T-cell (primary cell): ENCODE measurements at regions not wholly inside any gene's neighbourhood (a gene's known extent, or its start where the extent isn't known, plus 50 kb on each side); places are given as distances from the start of the nearest gene placed in this dataset.
A peak's percentile ranks its signal among the peaks of the same experiment; 100 is the strongest.
"Not testable (repeated sequence)": the region's sequence is repeated elsewhere in the genome, so short reads cannot be mapped to it uniquely, and the experiment has no call there.

Experiments
- ATAC-seq, 4 experiments: fragments of 200-7000 bp in 3 of 4; fragments of 150-1000 bp in 1 of 4; cut with Tn5 transposase; replicated peaks in 1 of 4; 1 replicate in 3 of 4; 2 replicates in 1 of 4; pipeline ENCODE4 v1.10.0; 2021; ENCODE audit warnings: moderate library complexity in 3 of 4, mild to moderate bottlenecking in 2 of 4, moderate number of reproducible peaks in 1 of 4
- CTCF ChIA-PET, 2 donors: fragments of 300-600 bp; sonication (Branson Sonifier 250); formaldehyde crosslinking; loops; one replicate each; lab custom pipeline; 2022; ENCODE audit warnings: antibody characterized with exemption in 2 of 2; lab: Charles Lee
- POLR2A ChIA-PET, 2 donors: fragments of 300-600 bp; sonication (Branson Sonifier 250); formaldehyde crosslinking; loops; one replicate each; lab custom pipeline; 2022; ENCODE audit warnings: antibody characterized with exemption in 2 of 2; lab: Charles Lee
- DNase-seq, 35 experiments: peaks; one replicate each; pipeline versions ENCODE4 v3.0.0 to v3.0.0-alpha.2; 2013 to 2023
- H3K27ac ChIP-seq: one replicate; pipeline ENCODE4 v1.5.1; 2013; ENCODE audit warnings: low read length
- H3K27me3 ChIP-seq, 2 experiments: replicated peaks in 1 of 2; 1 replicate in 1 of 2; 2 replicates in 1 of 2; pipeline versions ENCODE4 v1.6.1 to v1.7.0; 2013; ENCODE audit warnings: low read length in 1 of 2, mixed read lengths in 1 of 2; ENCODE audit not compliant: control insufficient read depth in 2 of 2, insufficient read depth in 2 of 2; ENCODE audit errors: extremely low read depth in 1 of 2
- H3K36me3 ChIP-seq, 2 donors: 1 replicate in 1 of 2; 2 replicates in 1 of 2; pipeline versions ENCODE4 v1.6.1 to v1.7.0; 2013; ENCODE audit warnings: low read length in 1 of 2; ENCODE audit not compliant: control insufficient read depth in 2 of 2, insufficient read depth in 1 of 2; ENCODE audit errors: extremely low read depth in 1 of 2
- H3K4me1 ChIP-seq, 2 experiments: 1 replicate in 1 of 2; 2 replicates in 1 of 2; pipeline versions ENCODE4 v1.6.1 to v1.7.0; 2013; ENCODE audit warnings: low read length in 2 of 2, mixed read lengths in 1 of 2; ENCODE audit not compliant: insufficient read depth in 2 of 2, control insufficient read depth in 1 of 2; ENCODE audit errors: extremely low read depth in 1 of 2
- H3K4me3 ChIP-seq, 2 donors: 1 replicate in 1 of 2; 2 replicates in 1 of 2; pipeline versions ENCODE4 v1.5.1 to v1.7.0; 2013; ENCODE audit warnings: mild to moderate bottlenecking in 2 of 2, low read length in 1 of 2, moderate library complexity in 1 of 2; ENCODE audit not compliant: control insufficient read depth in 1 of 2; ENCODE audit errors: extremely low read depth in 1 of 2
- H3K9me3 ChIP-seq: 2 replicates; pipeline ENCODE4 v1.7.0; 2013
- H3K27ac Mint-ChIP-seq, 2 donors: one replicate each; pipeline ENCODE4 v1.8.0; 2020 to 2021; ENCODE audit warnings: mild to moderate bottlenecking in 2 of 2, mixed read lengths in 2 of 2
- H3K27me3 Mint-ChIP-seq, 2 donors: one replicate each; pipeline ENCODE4 v1.8.0; 2021 to 2022; ENCODE audit warnings: mixed read lengths in 2 of 2
- H3K36me3 Mint-ChIP-seq: one replicate; pipeline ENCODE4 v1.8.0; 2021; ENCODE audit warnings: mixed read lengths
- H3K4me1 Mint-ChIP-seq, 3 donors: one replicate each; pipeline ENCODE4 v1.8.0; 2020 to 2022; ENCODE audit warnings: mixed read lengths in 3 of 3, mild to moderate bottlenecking in 1 of 3
- H3K4me3 Mint-ChIP-seq, 3 donors: one replicate each; pipeline ENCODE4 v1.8.0; 2020 to 2022; ENCODE audit warnings: mild to moderate bottlenecking in 3 of 3, mixed read lengths in 3 of 3, moderate library complexity in 3 of 3
- H3K9me3 Mint-ChIP-seq, 3 donors: one replicate each; pipeline ENCODE4 v1.8.0; 2020 to 2022; ENCODE audit warnings: mixed read lengths in 3 of 3
- WGBS: methylation state at CpG from one replicate; pipeline ENCODE4 v1.1.5; 2013; ENCODE audit warnings: missing lambda C conversion rate; ENCODE audit not compliant: insufficient coverage; 5-methylcytosine and 5-hydroxymethylcytosine counted together

DNA sequence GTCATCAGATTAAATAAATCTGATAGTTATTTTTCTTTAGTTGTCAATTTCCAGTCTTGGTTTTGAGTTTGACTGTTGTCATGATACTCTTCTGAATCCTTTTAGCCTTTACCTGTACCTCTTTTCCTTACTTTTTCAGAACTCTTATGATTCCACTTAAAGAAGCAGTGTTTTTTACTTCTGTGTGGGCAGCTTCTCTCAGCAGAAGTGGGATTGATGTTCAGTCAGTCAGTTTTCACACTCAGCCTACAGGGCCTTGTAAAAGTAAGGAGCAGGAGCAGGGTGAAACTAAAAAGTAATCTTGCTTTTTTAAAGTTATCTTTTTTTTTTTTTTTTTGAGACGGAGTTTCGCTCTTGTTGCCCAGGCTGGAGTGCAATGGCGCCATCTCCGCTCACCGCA, 75.1 kb downstream of the HAUS1 start:
- H3K4me1 ChIP-seq, result peaks cover 13 to 64% of the 10 kb centered on the region in 2 experiments
- peaks cover 73 to 85% (median 83%) of the 10 kb centered on the region in 3 donors for H3K4me1 Mint-ChIP-seq
- no peak overlapping the region for H3K27ac Mint-ChIP-seq
- DNase-seq, result no peak
- H3K36me3 ChIP-seq, result no peaks in the 10 kb centered on the region
- H3K36me3 Mint-ChIP-seq, result peaks cover 6% of the 10 kb centered on the region
- WGBS, result no CpG with 5 or more reads among the region's 5 CpGs
- peak overlapping the region in 1 of 3 donors; percentile 46 for H3K4me3 Mint-ChIP-seq
- ATAC-seq, result no peak
- no peaks in the 10 kb centered on the region for H3K27me3 ChIP-seq
- ChIA-PET POLR2A (no interaction called here), CTCF (interaction anchor here (0.6 to 0.7 kb wide), 2 partner anchors 20 to 25 kb away, joined by 4 to 5 read pairs; no protein-coding TSS in a partner anchor)
- no peaks in the 10 kb centered on the region for H3K27me3 Mint-ChIP-seq
- no peaks in the 10 kb centered on the region for H3K9me3 Mint-ChIP-seq
- H3K27ac ChIP-seq, result no peak overlapping the region
- H3K4me3 ChIP-seq, result no peak overlapping the region
- no peaks in the 10 kb centered on the region for H3K9me3 ChIP-seq

DNA sequence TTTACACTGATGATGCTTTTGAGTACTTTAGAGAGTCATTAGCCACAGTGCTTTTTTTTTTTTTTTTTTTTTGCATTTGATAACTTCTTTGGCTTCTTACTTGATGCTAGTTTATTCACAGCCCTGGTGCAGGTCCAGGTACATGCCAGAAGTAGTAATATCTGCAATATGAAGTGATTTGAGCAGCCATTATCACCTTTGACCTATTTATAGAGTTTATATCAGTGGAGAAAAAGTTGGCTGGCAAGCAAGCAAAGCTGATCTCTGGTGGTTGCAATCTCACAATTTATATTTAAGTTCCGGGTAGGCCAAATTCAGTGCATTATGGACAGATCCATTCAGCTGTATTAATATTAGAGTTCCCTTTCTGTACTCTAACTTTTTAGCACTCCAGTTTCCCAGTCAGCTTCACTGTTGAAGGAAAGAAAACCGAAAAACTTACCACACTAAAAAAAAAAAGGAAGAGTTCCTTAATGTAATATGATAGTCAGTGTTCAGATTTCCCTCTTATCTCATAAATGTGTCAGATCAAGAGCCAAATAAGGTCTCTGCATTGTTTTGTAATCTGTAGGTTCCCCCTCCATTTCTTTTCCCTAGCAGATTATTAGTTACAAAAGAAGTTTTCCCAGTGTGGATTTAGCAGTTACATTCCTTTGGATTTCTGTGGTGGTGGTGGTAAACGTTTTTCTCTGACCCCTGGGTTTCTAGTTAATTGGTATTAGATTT, 78.6 kb downstream of the HAUS1 start:
- no peak overlapping the region for H3K27ac ChIP-seq
- H3K9me3 Mint-ChIP-seq, result no peaks in the 10 kb centered on the region
- DNase-seq (no peak), ATAC-seq (no peak)
- peaks cover 69 to 77% (median 77%) of the 10 kb centered on the region in 3 donors for H3K4me1 Mint-ChIP-seq
- H3K27ac Mint-ChIP-seq, result peak overlapping the region; percentile 63 to 74
- no peaks in the 10 kb centered on the region for H3K9me3 ChIP-seq
- peaks cover 4% of the 10 kb centered on the region for H3K36me3 Mint-ChIP-seq
- H3K36me3 ChIP-seq, result no peaks in the 10 kb centered on the region
- peak overlapping the region in 2 of 3 donors; percentile 7 to 41 for H3K4me3 Mint-ChIP-seq
- ChIA-PET POLR2A (interaction anchor here in 1 of 2 donors (0.6 kb wide), 1 partner anchor 16 kb away, joined by 3 read pairs; no protein-coding TSS in a partner anchor), CTCF (interaction anchor here (0.7 to 1.6 kb wide), 5 partner anchors 9 to 507 kb away, joined by 3 to 7 read pairs (median 4); a partner anchor contains a TSS)
- H3K27me3 ChIP-seq, result no peaks in the 10 kb centered on the region
- no peak overlapping the region for H3K4me3 ChIP-seq
- WGBS, result no CpG with 5 or more reads among the region's 3 CpGs
- peaks cover 9 to 45% of the 10 kb centered on the region in 2 experiments for H3K4me1 ChIP-seq
- no peaks in the 10 kb centered on the region for H3K27me3 Mint-ChIP-seq

DNA sequence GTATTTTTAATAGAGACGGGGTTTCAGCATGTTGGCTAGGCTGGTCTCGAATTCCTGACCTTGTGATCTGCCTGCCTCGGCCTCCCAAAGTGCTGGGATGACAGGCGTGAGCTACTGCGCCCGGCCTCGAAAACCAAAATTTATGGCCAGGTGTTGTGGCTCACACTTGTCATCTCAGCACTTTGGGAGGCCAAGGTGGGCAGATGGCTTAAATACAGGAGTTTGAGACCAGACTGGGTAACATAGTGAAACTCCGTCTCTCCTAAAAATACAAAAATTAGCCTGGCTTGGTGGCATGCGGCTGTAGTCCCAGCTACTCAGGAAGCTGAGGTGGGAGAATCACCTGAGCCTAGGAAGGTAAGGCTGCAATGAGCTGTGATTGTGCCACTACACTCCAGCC, 80.1 kb downstream of the HAUS1 start:
- DNase-seq, H3K27me3 ChIP-seq, H3K27ac ChIP-seq, H3K4me3 ChIP-seq, H3K9me3 Mint-ChIP-seq, H3K27me3 Mint-ChIP-seq, ATAC-seq, H3K9me3 ChIP-seq, H3K4me3 Mint-ChIP-seq, H3K36me3 ChIP-seq, H3K36me3 Mint-ChIP-seq: not testable (repeated sequence)
- H3K4me1 ChIP-seq, result peaks cover 9 to 40% of the 10 kb centered on the region in 2 experiments
- peak overlapping the region; percentile 41 to 78 for H3K27ac Mint-ChIP-seq
- peaks cover 66 to 72% (median 71%) of the 10 kb centered on the region in 3 donors for H3K4me1 Mint-ChIP-seq
- ChIA-PET CTCF (interaction anchor here in 1 of 2 donors (2.5 kb wide), 1 partner anchor 11 kb away, joined by 12 read pairs; a partner anchor contains a TSS), POLR2A (interaction anchor here (0.5 kb wide), 2 partner anchors 12 to 17 kb away, joined by 5 to 7 read pairs; no protein-coding TSS in a partner anchor)
- WGBS, result 94% methylated on average over 6 of the region's 9 CpGs

DNA sequence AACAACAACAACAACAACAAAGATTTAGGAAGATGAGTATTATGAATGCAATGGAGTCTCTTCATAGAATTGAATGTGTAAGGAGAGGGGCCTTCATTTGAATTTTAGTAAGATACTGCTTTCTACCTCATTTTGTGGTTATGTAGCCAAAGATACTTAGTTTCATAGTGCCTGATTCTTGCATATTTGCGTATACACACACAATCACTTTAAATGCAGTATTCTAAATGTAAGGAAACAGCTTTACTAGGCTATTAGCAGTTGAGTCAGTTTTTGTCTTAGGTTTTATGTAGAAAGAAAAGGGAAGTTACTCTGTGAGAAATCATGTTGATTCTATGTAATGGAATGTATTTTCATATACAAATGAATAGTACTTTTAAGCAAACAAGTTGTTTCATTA, 80.5 kb downstream of the HAUS1 start:
- ChIA-PET POLR2A (no interaction called here), CTCF (interaction anchor here (1.0 to 2.5 kb wide), 2 partner anchors 11 to 37 kb away, joined by 3 to 12 read pairs; a partner anchor contains a TSS)
- Histone ChIP-seq H3K4me3 (no peak overlapping the region), H3K27ac (no peak overlapping the region), H3K9me3 (no peaks in the 10 kb centered on the region), H3K4me1 (peaks cover 9 to 40% of the 10 kb centered on the region in 2 experiments), H3K27me3 (no peaks in the 10 kb centered on the region), H3K36me3 (no peaks in the 10 kb centered on the region)
- ATAC-seq (no peak), DNase-seq (no peak)
- H3K9me3 Mint-ChIP-seq, result no peaks in the 10 kb centered on the region
- no peaks in the 10 kb centered on the region for H3K27me3 Mint-ChIP-seq
- peaks cover 66 to 73% (median 67%) of the 10 kb centered on the region in 3 donors for H3K4me1 Mint-ChIP-seq
- no CpG with 5 or more reads among the region's 1 CpG for WGBS
- H3K36me3 Mint-ChIP-seq, result peaks cover 3% of the 10 kb centered on the region
- H3K27ac Mint-ChIP-seq, result peak overlapping the region; percentile 35 to 78
- H3K4me3 Mint-ChIP-seq, result no peak overlapping the region

DNA sequence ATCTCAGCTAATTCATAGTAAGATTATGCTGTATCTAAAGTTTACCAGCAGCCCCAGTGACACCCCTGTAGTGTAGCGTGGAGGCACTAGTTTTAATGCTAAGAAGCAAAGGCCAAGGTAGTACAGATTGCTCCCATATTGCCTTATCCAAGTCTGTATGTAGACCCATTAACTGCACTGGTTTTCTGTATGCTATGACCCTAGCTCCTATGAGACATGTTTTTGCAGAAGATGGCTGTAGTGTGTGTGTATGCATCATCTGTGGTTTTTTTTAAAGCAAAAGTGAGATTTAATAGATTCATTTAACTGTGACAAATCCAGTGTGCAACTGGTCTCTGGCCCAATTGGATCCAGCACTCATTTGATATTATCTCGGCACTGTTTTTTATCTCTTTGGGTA, 86.5 kb downstream of the HAUS1 start:
- Mint-ChIP-seq H3K27me3 (no peaks in the 10 kb centered on the region), H3K9me3 (no peaks in the 10 kb centered on the region), H3K36me3 (peaks cover 12% of the 10 kb centered on the region), H3K27ac (peak overlapping the region in 1 of 2 donors; percentile 34), H3K4me1 (peaks cover 17 to 49% (median 35%) of the 10 kb centered on the region in 3 donors), H3K4me3 (no peak overlapping the region)
- ATAC-seq (no peak), DNase-seq (no peak)
- H3K4me1 ChIP-seq, result peaks cover 2 to 22% of the 10 kb centered on the region in 2 experiments
- H3K4me3 ChIP-seq, result no peak overlapping the region
- CTCF ChIA-PET, result interaction anchor here (0.6 to 1.0 kb wide), 4 partner anchors 8 to 17 kb away, joined by 3 to 4 read pairs (median 3); no protein-coding TSS in a partner anchor
- H3K36me3 ChIP-seq, result peaks cover 2 to 5% of the 10 kb centered on the region in 2 donors
- no peak overlapping the region for H3K27ac ChIP-seq
- WGBS, result 89% methylated on average over 1 of the region's 2 CpGs
- POLR2A ChIA-PET, result no interaction called here
- no peaks in the 10 kb centered on the region for H3K27me3 ChIP-seq
- no peaks in the 10 kb centered on the region for H3K9me3 ChIP-seq

DNA sequence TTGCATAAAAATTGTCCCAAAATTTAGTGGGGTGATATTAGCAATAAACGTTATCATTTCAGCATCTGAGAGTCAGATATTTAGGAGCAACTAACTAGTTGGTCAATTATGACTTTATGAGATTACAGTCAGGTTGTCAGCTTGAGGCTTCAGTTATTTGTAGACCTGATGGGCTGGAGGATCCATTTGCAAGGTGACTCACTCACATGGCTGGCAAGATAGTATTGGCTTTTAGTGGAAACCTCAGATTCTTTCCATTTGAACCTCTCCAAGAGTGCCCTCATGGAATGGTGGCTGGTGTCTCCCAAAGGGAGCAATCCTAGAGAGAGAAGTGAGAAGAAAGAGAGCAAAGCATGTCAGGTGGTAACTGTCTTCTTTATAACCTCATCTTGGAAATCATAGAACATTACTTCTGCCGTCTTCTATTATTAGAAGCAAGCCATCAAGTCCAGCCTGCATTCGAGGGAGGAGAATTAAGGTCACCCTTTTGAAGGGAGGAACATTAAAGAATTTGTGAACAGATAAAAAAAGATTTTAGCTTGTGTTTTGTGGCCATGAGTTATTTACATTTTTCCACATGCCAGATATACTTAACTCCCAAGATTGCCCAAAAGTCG, 92.5 kb downstream of the HAUS1 start:
- no peaks in the 10 kb centered on the region for H3K27me3 Mint-ChIP-seq
- CTCF ChIA-PET, result no interaction called here
- Histone ChIP-seq H3K27me3 (no peaks in the 10 kb centered on the region), H3K27ac (no peak overlapping the region), H3K36me3 (peaks cover 0 to 6% of the 10 kb centered on the region in 2 donors), H3K9me3 (no peaks in the 10 kb centered on the region), H3K4me3 (no peak overlapping the region), H3K4me1 (peaks cover 2 to 15% of the 10 kb centered on the region in 2 experiments)
- H3K4me1 Mint-ChIP-seq, result peaks cover 48 to 58% (median 58%) of the 10 kb centered on the region in 3 donors
- no peaks in the 10 kb centered on the region for H3K9me3 Mint-ChIP-seq
- ATAC-seq (no peak), DNase-seq (no peak)
- no peak overlapping the region for H3K4me3 Mint-ChIP-seq
- WGBS, result 100% methylated on average over 2 of the region's 4 CpGs
- POLR2A ChIA-PET, result no interaction called here
- no peak overlapping the region for H3K27ac Mint-ChIP-seq
- peaks cover 33% of the 10 kb centered on the region for H3K36me3 Mint-ChIP-seq
